Smooth muscle cell (in vitro differentiated cells): ENCODE measurements at regions not wholly inside any gene's neighbourhood (a gene's known extent, or its start where the extent isn't known, plus 50 kb on each side); places are given as distances from the start of the nearest gene placed in this dataset.

Experiments used
- DNase-seq: peaks from one replicate; lab custom pipeline; 2025; ENCODE audit not compliant: unreplicated experiment; lab: John Stamatoyannopoulos, UW
- H2AFZ ChIP-seq: fragments of 200-600 bp; sonication (generic); 2 replicates; pipeline ENCODE4 v1.6.0; 2016; ENCODE audit warnings: antibody characterized with exemption, low read depth, mild to moderate bottlenecking
- H3F3A ChIP-seq: fragments of 200-600 bp; sonication (generic); 2 replicates; pipeline ENCODE4 v1.6.0; 2017; ENCODE audit warnings: antibody characterized with exemption, low read depth
- H3K27ac ChIP-seq: fragments of 200-600 bp; sonication (generic); 2 replicates; pipeline ENCODE4 v1.5.1; 2016; ENCODE audit warnings: low read depth, mild to moderate bottlenecking
- H3K27me3 ChIP-seq: fragments of 200-600 bp; sonication (generic); 2 replicates; pipeline ENCODE4 v1.6.1; 2016; ENCODE audit warnings: low read depth, mild to moderate bottlenecking
- H3K36me3 ChIP-seq: fragments of 200-600 bp; sonication (generic); 2 replicates; pipeline ENCODE4 v1.5.1; 2016; ENCODE audit warnings: low read depth
- H3K4me1 ChIP-seq: fragments of 200-600 bp; sonication (generic); 2 replicates; pipeline ENCODE4 v1.5.1; 2016; ENCODE audit warnings: low read depth
- H3K4me2 ChIP-seq: fragments of 200-600 bp; sonication (generic); 2 replicates; pipeline ENCODE4 v1.6.0; 2016; ENCODE audit warnings: mild to moderate bottlenecking
- H3K4me3 ChIP-seq: fragments of 200-600 bp; sonication (generic); 2 replicates; pipeline ENCODE4 v1.5.1; 2016; ENCODE audit warnings: mild to moderate bottlenecking
- H3K79me2 ChIP-seq: fragments of 200-600 bp; sonication (generic); 2 replicates; pipeline ENCODE4 v1.6.0; 2016; ENCODE audit warnings: low read depth, mild to moderate bottlenecking
- H3K9ac ChIP-seq: fragments of 200-600 bp; sonication (generic); 2 replicates; pipeline ENCODE4 v1.6.0; 2016; ENCODE audit warnings: low read depth
- H3K9me3 ChIP-seq: fragments of 200-600 bp; sonication (generic); replicated peaks from 2 replicates; pipeline ENCODE4 v1.5.1; 2016; ENCODE audit warnings: low read depth
- H4K20me1 ChIP-seq: fragments of 200-600 bp; sonication (generic); 2 replicates; pipeline ENCODE4 v1.6.0; 2016; ENCODE audit warnings: low read depth
- CTCF ChIP-seq: fragments of 200-600 bp; sonication (generic); IDR thresholded peaks from 2 replicates; pipeline ENCODE4 v1.5.1; 2017; ENCODE audit warnings: borderline replicate concordance, mild to moderate bottlenecking, antibody characterized with exemption; ENCODE audit not compliant: insufficient read depth, poor library complexity, severe bottlenecking
- WGBS: methylation state at CpG from one replicate; pipeline ENCODE4 v1.1.7; 2016; ENCODE audit warnings: low lambda C conversion rate; 5-methylcytosine and 5-hydroxymethylcytosine counted together

GRCh38 chr3:162165346-162165745, 668.7 kb downstream of the OTOL1 start:
- Histone ChIP-seq H3K27ac (no peak overlapping the region), H3F3A (no peaks in the 10 kb centered on the region), H3K9ac (no peak overlapping the region), H2AFZ (no peak overlapping the region), H3K9me3 (no peaks in the 10 kb centered on the region), H3K36me3 (no peaks in the 10 kb centered on the region), H3K79me2 (no peaks in the 10 kb centered on the region), H3K4me2 (no peak overlapping the region), H3K27me3 (no peaks in the 10 kb centered on the region), H3K4me1 (no peaks in the 10 kb centered on the region), H3K4me3 (no peak overlapping the region), H4K20me1 (no peaks in the 10 kb centered on the region)
- no peak for DNase-seq
- no peak for TF ChIP-seq CTCF

GRCh38 chr3:162166543-162166942, 669.9 kb downstream of the OTOL1 start:
- Histone ChIP-seq H3K9ac (no peak overlapping the region), H3K27me3 (no peaks in the 10 kb centered on the region), H3K4me2 (no peak overlapping the region), H3K9me3 (no peaks in the 10 kb centered on the region), H3K27ac (no peak overlapping the region), H3K4me1 (no peaks in the 10 kb centered on the region), H3F3A (no peaks in the 10 kb centered on the region), H3K36me3 (no peaks in the 10 kb centered on the region), H3K79me2 (no peaks in the 10 kb centered on the region), H2AFZ (no peak overlapping the region), H3K4me3 (no peak overlapping the region), H4K20me1 (no peaks in the 10 kb centered on the region)
- no peak for DNase-seq
- 82% methylated on average over 3 of the region's 3 CpGs for WGBS
- no peak for TF ChIP-seq CTCF

- H2AFZ ChIP-seq = no peak overlapping the region
- DNase-seq = no peak
- H3K4me2 ChIP-seq = no peak overlapping the region
- no peaks in the 10 kb centered on the region for H4K20me1 ChIP-seq
- H3K36me3 ChIP-seq = no peaks in the 10 kb centered on the region
- H3K4me1 ChIP-seq = no peaks in the 10 kb centered on the region
- H3K27me3 ChIP-seq = no peaks in the 10 kb centered on the region
- no peak overlapping the region for H3K4me3 ChIP-seq
- no peak overlapping the region for H3K27ac ChIP-seq
- no peak for TF ChIP-seq CTCF
- H3F3A ChIP-seq = no peaks in the 10 kb centered on the region
- H3K9me3 ChIP-seq = no peaks in the 10 kb centered on the region
- WGBS = 93% methylated on average over 2 of the region's 2 CpGs
- H3K79me2 ChIP-seq = no peaks in the 10 kb centered on the region
- H3K9ac ChIP-seq = no peak overlapping the region
Observed at GRCh38 chr3:162168715-162169114, 672.1 kb downstream of the OTOL1 start.

GRCh38 chr3:162170581-162170980, 674.0 kb downstream of the OTOL1 start:
- Histone ChIP-seq H3K79me2 (no peaks in the 10 kb centered on the region), H3K9me3 (no peaks in the 10 kb centered on the region), H3K27me3 (no peaks in the 10 kb centered on the region), H3K27ac (no peak overlapping the region), H3F3A (no peaks in the 10 kb centered on the region), H3K36me3 (no peaks in the 10 kb centered on the region), H3K4me2 (no peak overlapping the region), H4K20me1 (no peaks in the 10 kb centered on the region), H3K4me3 (no peak overlapping the region), H2AFZ (no peak overlapping the region), H3K4me1 (no peaks in the 10 kb centered on the region), H3K9ac (no peak overlapping the region)
- no peak for DNase-seq
- WGBS = 76% methylated on average over 1 of the region's 1 CpG
- no peak for TF ChIP-seq CTCF
